ENCODE measurements at regions not wholly inside any gene's neighbourhood (a gene's known extent, or its start where the extent isn't known, plus 50 kb on each side); places are given as distances from the start of the nearest gene placed in this dataset.

- Histone ChIP-seq H3K4me3 (no peak overlapping the region), H3K27ac (no peak overlapping the region)
- TF ChIP-seq, protein P1, sequence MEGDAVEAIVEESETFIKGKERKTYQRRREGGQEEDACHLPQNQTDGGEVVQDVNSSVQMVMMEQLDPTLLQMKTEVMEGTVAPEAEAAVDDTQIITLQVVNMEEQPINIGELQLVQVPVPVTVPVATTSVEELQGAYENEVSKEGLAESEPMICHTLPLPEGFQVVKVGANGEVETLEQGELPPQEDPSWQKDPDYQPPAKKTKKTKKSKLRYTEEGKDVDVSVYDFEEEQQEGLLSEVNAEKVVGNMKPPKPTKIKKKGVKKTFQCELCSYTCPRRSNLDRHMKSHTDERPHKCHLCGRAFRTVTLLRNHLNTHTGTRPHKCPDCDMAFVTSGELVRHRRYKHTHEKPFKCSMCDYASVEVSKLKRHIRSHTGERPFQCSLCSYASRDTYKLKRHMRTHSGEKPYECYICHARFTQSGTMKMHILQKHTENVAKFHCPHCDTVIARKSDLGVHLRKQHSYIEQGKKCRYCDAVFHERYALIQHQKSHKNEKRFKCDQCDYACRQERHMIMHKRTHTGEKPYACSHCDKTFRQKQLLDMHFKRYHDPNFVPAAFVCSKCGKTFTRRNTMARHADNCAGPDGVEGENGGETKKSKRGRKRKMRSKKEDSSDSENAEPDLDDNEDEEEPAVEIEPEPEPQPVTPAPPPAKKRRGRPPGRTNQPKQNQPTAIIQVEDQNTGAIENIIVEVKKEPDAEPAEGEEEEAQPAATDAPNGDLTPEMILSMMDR (IDR thresholded peaks at IDR 0.05): no peak
- DNase-seq (ENCODE audit: low spot score): no peak
Measured at GRCh38 chr7:11236680-11237079, 263.0 kb downstream of the PHF14 start.

DNA sequence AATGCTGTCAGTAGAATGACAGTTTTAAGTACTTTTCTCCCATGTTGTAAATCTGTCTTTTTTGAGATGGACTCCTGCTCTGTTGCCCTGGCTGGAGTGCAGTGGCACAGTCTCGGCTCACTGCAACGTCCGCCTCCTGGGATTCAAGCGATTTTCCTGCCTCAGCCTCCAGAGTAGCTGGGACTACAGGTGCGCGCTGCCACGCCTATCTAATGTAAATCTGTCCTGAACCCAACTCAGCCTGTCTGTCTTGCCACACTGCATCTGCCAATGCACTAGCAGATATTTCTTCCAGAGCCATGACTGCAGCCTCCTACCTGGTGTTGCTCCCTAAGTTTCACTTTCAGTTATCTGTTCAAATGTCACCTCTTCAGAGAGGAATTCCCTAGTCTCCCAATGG lies 264.1 kb downstream of the PHF14 start:
- Histone ChIP-seq H3K4me3 (peak overlapping the region; percentile 38), H3K27ac (no peak overlapping the region)
- TF ChIP-seq, protein P1 (IDR thresholded peaks at IDR 0.05): no peak
- DNase-seq (ENCODE audit: low spot score): no peak

DNA sequence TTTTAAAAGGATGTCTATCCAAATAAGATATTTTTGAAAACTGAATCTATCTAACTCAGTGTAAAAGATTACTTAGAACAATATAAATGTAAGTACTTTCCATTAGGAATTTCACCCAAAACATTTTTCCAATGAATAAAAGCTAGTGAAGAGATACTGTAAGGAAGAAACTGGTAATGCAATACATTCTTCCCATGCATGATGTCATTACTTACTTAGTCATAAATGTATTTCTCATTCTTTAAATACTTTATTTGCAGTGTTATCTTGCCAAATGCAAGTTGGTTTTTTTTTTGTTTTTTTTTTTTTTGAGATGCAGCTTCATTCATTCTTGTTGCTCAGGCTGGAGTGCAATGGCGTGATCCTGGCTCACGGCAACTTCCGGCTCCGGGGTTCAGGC lies 265.6 kb downstream of the PHF14 start:
- TF ChIP-seq, protein P1 (IDR thresholded peaks at IDR 0.05): no peak
- no peak for DNase-seq (ENCODE audit: low spot score)
- no peak overlapping the region for H3K4me3 ChIP-seq
- H3K27ac ChIP-seq: no peak overlapping the region

GRCh38 chr7:11243739-11244138 lies 270.1 kb downstream of the PHF14 start:
- H3K4me3 ChIP-seq: no peak overlapping the region
- no peak for DNase-seq (ENCODE audit: low spot score)
- TF ChIP-seq, protein P1 (IDR thresholded peaks at IDR 0.05): no peak
- no peak overlapping the region for H3K27ac ChIP-seq

DNA sequence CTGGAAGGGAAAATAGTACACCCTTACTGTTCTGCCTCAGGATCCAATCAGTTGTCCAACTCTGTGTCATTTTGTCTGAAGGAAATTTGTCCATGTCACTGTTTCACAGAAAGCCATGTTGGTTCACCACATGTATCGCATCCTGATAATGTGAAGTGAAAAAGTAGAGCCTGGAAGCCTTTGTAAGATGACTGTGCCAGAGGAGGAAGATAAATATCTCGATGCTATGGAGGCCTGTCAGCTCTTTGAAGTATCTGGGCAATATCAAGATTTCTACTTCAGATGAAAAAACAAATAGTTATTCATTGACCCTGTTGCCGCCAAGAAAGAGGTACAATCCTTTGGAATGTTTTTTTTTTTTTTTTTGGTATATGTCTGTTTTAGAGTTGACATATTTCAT lies 270.5 kb downstream of the PHF14 start:
- DNase-seq (ENCODE audit: low spot score): no peak
- Histone ChIP-seq H3K27ac (no peak overlapping the region), H3K4me3 (no peak overlapping the region)
- TF ChIP-seq, protein P1 (IDR thresholded peaks at IDR 0.05): no peak

GRCh38 chr7:11247545-11247944 lies 273.9 kb downstream of the PHF14 start:
- H3K27ac ChIP-seq: no peak overlapping the region
- TF ChIP-seq, protein P1 (IDR thresholded peaks at IDR 0.05): no peak
- no peak overlapping the region for H3K4me3 ChIP-seq
- DNase-seq (ENCODE audit: low spot score): no peak

DNA sequence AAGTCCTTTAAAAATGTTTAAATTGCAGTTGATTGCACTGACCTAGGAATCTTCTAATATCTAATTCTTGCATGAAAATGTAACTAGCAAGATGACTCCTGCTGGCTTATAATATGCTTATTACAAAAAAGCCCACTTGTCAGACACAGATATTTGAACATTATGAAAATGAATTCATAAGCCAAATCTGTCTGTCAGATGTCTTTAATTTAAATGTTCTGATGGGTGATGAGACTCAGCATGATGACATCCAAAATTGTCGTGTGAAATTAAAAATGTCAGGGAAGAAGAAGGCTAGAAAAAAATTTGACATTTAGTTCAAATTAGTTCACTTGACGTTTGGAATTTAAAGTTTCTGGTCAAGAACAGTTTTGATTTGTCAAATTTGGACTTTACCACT lies 277.8 kb downstream of the PHF14 start:
- TF ChIP-seq, protein P1 (IDR thresholded peaks at IDR 0.05): no peak
- no peak overlapping the region for H3K27ac ChIP-seq
- no peak overlapping the region for H3K4me3 ChIP-seq
- no peak for DNase-seq (ENCODE audit: low spot score)
